ENCODE measurements at regions not wholly inside any gene's neighbourhood (a gene's known extent, or its start where the extent isn't known, plus 50 kb on each side); places are given as distances from the start of the nearest gene placed in this dataset.

DNA sequence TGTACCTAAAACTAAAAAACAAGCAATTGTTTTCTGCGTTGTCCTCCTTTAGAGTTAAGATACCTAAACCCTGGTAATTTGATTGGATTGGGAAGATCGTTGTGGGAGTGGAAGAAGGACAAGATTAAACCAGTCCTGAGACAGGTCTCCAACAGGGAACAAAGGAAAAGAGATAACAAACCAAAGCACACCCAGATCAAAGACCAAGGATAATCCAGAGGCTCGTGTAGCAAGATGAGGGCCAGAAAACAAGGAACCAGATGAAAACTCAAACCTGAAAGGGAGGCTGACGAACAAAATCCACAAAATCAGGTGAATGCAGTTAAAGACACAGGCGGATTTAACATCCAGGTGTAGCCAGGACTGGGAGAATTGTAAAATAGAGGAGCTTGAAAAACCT is 618.1 kb downstream of the SLCO4C1 start:
- Histone ChIP-seq H3F3A (ENCODE audit: insufficient read depth, low read length, poor library complexity, severe bottlenecking) (no peaks in the 10 kb centered on the region), H4K20me1 (ENCODE audit: insufficient read depth) (no peaks in the 10 kb centered on the region), H3K4me2 (ENCODE audit: low read length) (no peak overlapping the region), H2AFZ (ENCODE audit: low read depth, low read length) (no peak overlapping the region), H3K9ac (ENCODE audit: low read length) (no peak overlapping the region), H3K36me3 (ENCODE audit: insufficient read depth, low read length) (no peaks in the 10 kb centered on the region), H3K4me3 (ENCODE audit: low read length) (no peak overlapping the region), H3K9me3 (ENCODE audit: low read length) (no peaks in the 10 kb centered on the region), H3K79me2 (replicated peaks; ENCODE audit: insufficient read depth, low read length) (no peaks in the 10 kb centered on the region), H3K27ac (ENCODE audit: low read length) (no peak overlapping the region), H3K27me3 (ENCODE audit: insufficient read depth, low read depth, low read length) (no peaks in the 10 kb centered on the region), H3K9me2 (ENCODE audit: insufficient read depth, low read length) (no peaks in the 10 kb centered on the region)
- TF ChIP-seq EZH2 (IDR thresholded peaks at IDR 0.05; ENCODE audit: borderline replicate concordance, insufficient read depth, low read length, poor library complexity, severe bottlenecking) (no peak), RAD21 (conservative IDR thresholded peaks at IDR 0.05) (no peak), EP300 (conservative IDR thresholded peaks at IDR 0.05; ENCODE audit: poor library complexity, severe bottlenecking) (no peak)
- TF ChIP-seq, protein P1, sequence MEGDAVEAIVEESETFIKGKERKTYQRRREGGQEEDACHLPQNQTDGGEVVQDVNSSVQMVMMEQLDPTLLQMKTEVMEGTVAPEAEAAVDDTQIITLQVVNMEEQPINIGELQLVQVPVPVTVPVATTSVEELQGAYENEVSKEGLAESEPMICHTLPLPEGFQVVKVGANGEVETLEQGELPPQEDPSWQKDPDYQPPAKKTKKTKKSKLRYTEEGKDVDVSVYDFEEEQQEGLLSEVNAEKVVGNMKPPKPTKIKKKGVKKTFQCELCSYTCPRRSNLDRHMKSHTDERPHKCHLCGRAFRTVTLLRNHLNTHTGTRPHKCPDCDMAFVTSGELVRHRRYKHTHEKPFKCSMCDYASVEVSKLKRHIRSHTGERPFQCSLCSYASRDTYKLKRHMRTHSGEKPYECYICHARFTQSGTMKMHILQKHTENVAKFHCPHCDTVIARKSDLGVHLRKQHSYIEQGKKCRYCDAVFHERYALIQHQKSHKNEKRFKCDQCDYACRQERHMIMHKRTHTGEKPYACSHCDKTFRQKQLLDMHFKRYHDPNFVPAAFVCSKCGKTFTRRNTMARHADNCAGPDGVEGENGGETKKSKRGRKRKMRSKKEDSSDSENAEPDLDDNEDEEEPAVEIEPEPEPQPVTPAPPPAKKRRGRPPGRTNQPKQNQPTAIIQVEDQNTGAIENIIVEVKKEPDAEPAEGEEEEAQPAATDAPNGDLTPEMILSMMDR (IDR thresholded peaks at IDR 0.05; ENCODE audit: poor library complexity, severe bottlenecking) = no peak

DNA sequence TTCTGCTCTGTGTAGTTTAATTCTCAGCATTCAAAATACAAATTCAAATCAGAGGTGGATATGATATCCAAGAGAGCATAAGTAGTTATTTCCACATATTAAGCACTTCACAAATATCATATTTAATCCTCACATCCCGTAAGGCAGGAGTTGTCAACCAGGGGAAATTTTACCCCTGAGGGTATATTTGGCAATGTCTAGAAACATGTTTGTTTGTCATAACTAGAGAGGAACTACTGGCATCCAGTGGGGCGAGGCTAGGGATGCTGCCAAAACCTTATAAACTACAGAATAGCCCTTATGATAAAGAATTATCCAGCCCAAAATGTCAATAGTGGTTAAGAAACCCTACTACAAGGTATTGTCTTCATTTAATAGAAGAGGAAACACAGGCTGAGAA is 619.4 kb downstream of the SLCO4C1 start:
- Histone ChIP-seq H3K4me2 (ENCODE audit: low read length) (no peak overlapping the region), H3K9me2 (ENCODE audit: insufficient read depth, low read length) (no peaks in the 10 kb centered on the region), H3K36me3 (ENCODE audit: insufficient read depth, low read length) (no peaks in the 10 kb centered on the region), H3K4me3 (ENCODE audit: low read length) (no peak overlapping the region), H4K20me1 (ENCODE audit: insufficient read depth) (no peaks in the 10 kb centered on the region), H3K27me3 (ENCODE audit: insufficient read depth, low read depth, low read length) (no peaks in the 10 kb centered on the region), H3K27ac (ENCODE audit: low read length) (no peak overlapping the region), H3K79me2 (replicated peaks; ENCODE audit: insufficient read depth, low read length) (no peaks in the 10 kb centered on the region), H3K9ac (ENCODE audit: low read length) (no peak overlapping the region), H2AFZ (ENCODE audit: low read depth, low read length) (no peak overlapping the region), H3F3A (ENCODE audit: insufficient read depth, low read length, poor library complexity, severe bottlenecking) (no peaks in the 10 kb centered on the region), H3K9me3 (ENCODE audit: low read length) (no peaks in the 10 kb centered on the region)
- TF ChIP-seq SMC3 (conservative IDR thresholded peaks at IDR 0.05; ENCODE audit: poor library complexity) = no peak
- TF ChIP-seq RAD21 (conservative IDR thresholded peaks at IDR 0.05) = no peak
- no peak for TF ChIP-seq TAF1 (IDR thresholded peaks at IDR 0.05; ENCODE audit: low read depth)
- TF ChIP-seq REST (IDR thresholded peaks at IDR 0.05; ENCODE audit: borderline replicate concordance) = no peak
- no peak for TF ChIP-seq MXI1 (conservative IDR thresholded peaks at IDR 0.05; ENCODE audit: poor library complexity, severe bottlenecking)
- TF ChIP-seq POLR2AphosphoS5 (IDR thresholded peaks at IDR 0.05) = no peak
- TF ChIP-seq, protein P1 (IDR thresholded peaks at IDR 0.05; ENCODE audit: poor library complexity, severe bottlenecking) = no peak
